ENCODE measurements at regions not wholly inside any gene's neighbourhood (a gene's known extent, or its start where the extent isn't known, plus 50 kb on each side); places are given as distances from the start of the nearest gene placed in this dataset.

DNA sequence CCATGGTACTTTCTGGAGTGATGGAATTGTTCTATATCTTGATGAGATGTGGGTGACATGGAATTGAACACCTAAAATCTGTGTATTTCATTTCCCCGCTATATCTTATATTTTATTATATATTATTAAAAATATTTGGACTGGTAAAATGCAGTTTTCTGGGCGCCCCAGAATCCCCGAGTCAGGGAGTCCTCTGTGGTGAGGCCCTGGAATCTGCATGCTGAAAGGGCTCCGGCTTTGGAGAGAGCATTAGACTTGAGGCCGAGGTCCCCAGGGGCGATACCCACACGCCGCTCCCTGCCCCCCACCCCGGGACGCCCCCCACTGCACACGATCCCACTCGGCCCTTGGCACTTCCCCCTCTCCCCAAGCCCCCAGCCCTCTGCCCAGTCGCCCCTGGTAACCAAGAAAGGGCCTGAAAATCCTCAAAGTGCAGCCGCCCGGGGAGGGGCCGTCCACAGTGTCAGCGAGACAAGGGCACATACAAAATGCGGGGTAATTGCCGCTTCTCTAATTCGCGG, 126.0 kb downstream of the ZFP36L2 start:
- peak overlapping the region; percentile 64 for H3K27ac ChIP-seq
- H4K20me1 ChIP-seq (ENCODE audit: insufficient read depth, poor library complexity, severe bottlenecking): no peaks in the 10 kb centered on the region
- H3K79me2 ChIP-seq: no peaks in the 10 kb centered on the region
- H3K4me3 ChIP-seq: no peak overlapping the region
- H3K9me2 ChIP-seq (replicated peaks; ENCODE audit: insufficient read depth): no peaks in the 10 kb centered on the region
- H3K4me1 ChIP-seq (ENCODE audit: insufficient read depth): peaks cover 24% of the 10 kb centered on the region
- peak overlapping the region; percentile 84 for H3K4me2 ChIP-seq
- H3K36me3 ChIP-seq (replicated peaks; ENCODE audit: insufficient read depth, low read depth): no peaks in the 10 kb centered on the region
- H2AFZ ChIP-seq: peak overlapping the region; percentile 99
- H3K27me3 ChIP-seq: no peaks in the 10 kb centered on the region
- DNase-seq (ENCODE audit: low spot score): no peak
- no peaks in the 10 kb centered on the region for H3K9me3 ChIP-seq (ENCODE audit: low read depth)
- WGBS (ENCODE audit: low lambda C conversion rate, missing lambda C conversion rate): 64% methylated on average over 7 of the region's 21 CpGs
- TF ChIP-seq, protein P1, sequence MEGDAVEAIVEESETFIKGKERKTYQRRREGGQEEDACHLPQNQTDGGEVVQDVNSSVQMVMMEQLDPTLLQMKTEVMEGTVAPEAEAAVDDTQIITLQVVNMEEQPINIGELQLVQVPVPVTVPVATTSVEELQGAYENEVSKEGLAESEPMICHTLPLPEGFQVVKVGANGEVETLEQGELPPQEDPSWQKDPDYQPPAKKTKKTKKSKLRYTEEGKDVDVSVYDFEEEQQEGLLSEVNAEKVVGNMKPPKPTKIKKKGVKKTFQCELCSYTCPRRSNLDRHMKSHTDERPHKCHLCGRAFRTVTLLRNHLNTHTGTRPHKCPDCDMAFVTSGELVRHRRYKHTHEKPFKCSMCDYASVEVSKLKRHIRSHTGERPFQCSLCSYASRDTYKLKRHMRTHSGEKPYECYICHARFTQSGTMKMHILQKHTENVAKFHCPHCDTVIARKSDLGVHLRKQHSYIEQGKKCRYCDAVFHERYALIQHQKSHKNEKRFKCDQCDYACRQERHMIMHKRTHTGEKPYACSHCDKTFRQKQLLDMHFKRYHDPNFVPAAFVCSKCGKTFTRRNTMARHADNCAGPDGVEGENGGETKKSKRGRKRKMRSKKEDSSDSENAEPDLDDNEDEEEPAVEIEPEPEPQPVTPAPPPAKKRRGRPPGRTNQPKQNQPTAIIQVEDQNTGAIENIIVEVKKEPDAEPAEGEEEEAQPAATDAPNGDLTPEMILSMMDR (IDR thresholded peaks at IDR 0.05; ENCODE audit: poor library complexity): no peak
- TF ChIP-seq EZH2 (IDR thresholded peaks at IDR 0.05; ENCODE audit: borderline replicate concordance): no peak
- TF ChIP-seq EZH2phosphoT487 (IDR thresholded peaks at IDR 0.05; ENCODE audit: low read depth, severe bottlenecking, unreplicated experiment): no peak

DNA sequence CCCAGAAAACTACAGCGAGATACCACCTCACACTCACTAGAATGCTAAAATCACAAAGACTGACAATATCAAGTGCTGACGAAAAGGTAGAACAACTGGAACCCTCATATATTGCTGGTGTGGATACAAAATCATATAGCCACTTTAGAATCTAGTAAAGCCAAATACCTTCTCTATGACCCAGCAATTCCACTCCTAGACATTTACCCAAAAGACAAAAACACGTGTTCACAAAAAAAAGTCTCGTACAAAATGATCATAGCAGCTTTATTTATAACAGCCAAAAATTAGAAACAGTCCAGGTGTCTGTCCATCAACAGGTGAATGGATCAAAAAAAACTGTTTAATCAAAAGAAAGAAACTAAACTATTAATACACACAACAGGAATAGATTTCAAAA, 126.6 kb downstream of the ZFP36L2 start:
- no peak for TF ChIP-seq EZH2 (IDR thresholded peaks at IDR 0.05; ENCODE audit: borderline replicate concordance)
- TF ChIP-seq, protein P1 (IDR thresholded peaks at IDR 0.05; ENCODE audit: poor library complexity): no peak
- TF ChIP-seq EZH2phosphoT487 (IDR thresholded peaks at IDR 0.05; ENCODE audit: low read depth, severe bottlenecking, unreplicated experiment): no peak
- DNase-seq (ENCODE audit: low spot score): no peak
- Histone ChIP-seq H3K79me2 (no peaks in the 10 kb centered on the region), H3K27me3 (no peaks in the 10 kb centered on the region), H3K36me3 (replicated peaks; ENCODE audit: insufficient read depth, low read depth) (no peaks in the 10 kb centered on the region), H3K9me2 (replicated peaks; ENCODE audit: insufficient read depth) (no peaks in the 10 kb centered on the region), H2AFZ (no peak overlapping the region), H4K20me1 (ENCODE audit: insufficient read depth, poor library complexity, severe bottlenecking) (no peaks in the 10 kb centered on the region), H3K4me1 (ENCODE audit: insufficient read depth) (peaks cover 21% of the 10 kb centered on the region), H3K27ac (no peak overlapping the region), H3K4me2 (no peak overlapping the region), H3K4me3 (no peak overlapping the region), H3K9me3 (ENCODE audit: low read depth) (no peaks in the 10 kb centered on the region)
- WGBS (ENCODE audit: low lambda C conversion rate, missing lambda C conversion rate): 97% methylated on average over 4 of the region's 4 CpGs

DNA sequence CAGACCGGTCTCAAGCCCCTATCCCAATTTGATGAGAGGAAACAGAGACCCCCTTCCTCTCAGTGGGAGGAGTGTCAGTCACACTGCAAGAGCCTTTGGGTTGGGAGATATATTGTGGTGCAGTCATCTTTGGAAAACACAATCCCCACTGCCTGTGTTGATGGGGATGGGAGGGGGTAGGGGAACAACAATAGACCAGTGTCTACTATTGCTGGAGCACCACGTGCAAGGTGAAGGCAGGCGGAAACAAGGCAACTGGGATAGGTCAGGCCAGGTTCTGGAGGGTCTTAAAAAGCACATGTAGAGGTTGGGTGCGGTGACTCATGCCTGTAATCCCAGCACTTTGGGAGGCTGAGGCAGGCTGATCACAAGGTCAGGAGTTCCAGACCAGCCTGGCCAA, 127.9 kb downstream of the ZFP36L2 start:
- no peak overlapping the region for H3K4me3 ChIP-seq
- no peak for DNase-seq (ENCODE audit: low spot score)
- TF ChIP-seq EZH2phosphoT487 (IDR thresholded peaks at IDR 0.05; ENCODE audit: low read depth, severe bottlenecking, unreplicated experiment) (no peak), EZH2 (IDR thresholded peaks at IDR 0.05; ENCODE audit: borderline replicate concordance) (no peak)
- TF ChIP-seq, protein P1 (IDR thresholded peaks at IDR 0.05; ENCODE audit: poor library complexity): no peak
- no peaks in the 10 kb centered on the region for H3K79me2 ChIP-seq
- WGBS (ENCODE audit: low lambda C conversion rate, missing lambda C conversion rate): 95% methylated on average over 4 of the region's 4 CpGs
- H3K27me3 ChIP-seq: no peaks in the 10 kb centered on the region
- no peaks in the 10 kb centered on the region for H4K20me1 ChIP-seq (ENCODE audit: insufficient read depth, poor library complexity, severe bottlenecking)
- no peaks in the 10 kb centered on the region for H3K9me2 ChIP-seq (replicated peaks; ENCODE audit: insufficient read depth)
- H3K27ac ChIP-seq: no peak overlapping the region
- peaks cover 21% of the 10 kb centered on the region for H3K4me1 ChIP-seq (ENCODE audit: insufficient read depth)
- no peak overlapping the region for H3K4me2 ChIP-seq
- no peaks in the 10 kb centered on the region for H3K36me3 ChIP-seq (replicated peaks; ENCODE audit: insufficient read depth, low read depth)
- no peak overlapping the region for H2AFZ ChIP-seq
- H3K9me3 ChIP-seq (ENCODE audit: low read depth): no peaks in the 10 kb centered on the region
